Trophoblast cell (in vitro differentiated cells and primary cell): ENCODE measurements at regions not wholly inside any gene's neighbourhood (a gene's known extent, or its start where the extent isn't known, plus 50 kb on each side); places are given as distances from the start of the nearest gene placed in this dataset.

Experiments used
- DNase-seq, 2 donors: peaks; one replicate each; pipeline ENCODE4 v3.0.0-alpha.2; 2016
- H2AFZ ChIP-seq: 2 replicates; pipeline ENCODE4 v1.6.1; 2013; ENCODE audit warnings: low read length, moderate library complexity, mild to moderate bottlenecking; ENCODE audit not compliant: insufficient read depth, poor library complexity
- H2AK5ac ChIP-seq: 2 replicates; pipeline ENCODE4 v1.6.1; 2013; ENCODE audit warnings: mild to moderate bottlenecking, low read length
- H2BK120ac ChIP-seq: 2 replicates; pipeline ENCODE4 v1.6.1; 2013; ENCODE audit warnings: low read length, mild to moderate bottlenecking, moderate library complexity; ENCODE audit not compliant: insufficient read depth, poor library complexity
- H2BK12ac ChIP-seq: 2 replicates; pipeline ENCODE4 v1.6.1; 2013; ENCODE audit warnings: mild to moderate bottlenecking, low read length, moderate library complexity
- H2BK5ac ChIP-seq: 2 replicates; pipeline ENCODE4 v1.6.1; 2013; ENCODE audit warnings: low read length, low read depth, moderate library complexity, mild to moderate bottlenecking; ENCODE audit not compliant: poor library complexity
- H3K14ac ChIP-seq: 2 replicates; pipeline ENCODE4 v1.6.1; 2013; ENCODE audit warnings: mild to moderate bottlenecking, low read length
- H3K18ac ChIP-seq: 2 replicates; pipeline ENCODE4 v1.6.1; 2013; ENCODE audit warnings: mild to moderate bottlenecking, low read length
- H3K23ac ChIP-seq: 2 replicates; pipeline ENCODE4 v1.6.1; 2013; ENCODE audit warnings: low read length
- H3K27ac ChIP-seq: 2 replicates; pipeline ENCODE4 v1.5.1; 2013; ENCODE audit warnings: low read depth, mild to moderate bottlenecking, inconsistent platforms, low read length, moderate library complexity
- H3K27me3 ChIP-seq: 2 replicates; pipeline ENCODE4 v1.6.1; 2013; ENCODE audit warnings: inconsistent platforms, mild to moderate bottlenecking, low read length, moderate library complexity; ENCODE audit not compliant: insufficient read depth
- H3K36me3 ChIP-seq, 2 experiments: 1 replicate in 1 of 2; 2 replicates in 1 of 2; pipeline ENCODE4 v1.6.1; 2013; ENCODE audit warnings: low read length in 2 of 2, mild to moderate bottlenecking in 2 of 2, moderate library complexity in 1 of 2; ENCODE audit not compliant: insufficient read depth in 2 of 2, control insufficient read depth in 1 of 2
- H3K4ac ChIP-seq: 2 replicates; pipeline ENCODE4 v1.6.1; 2013; ENCODE audit warnings: low read depth, mild to moderate bottlenecking, low read length, moderate library complexity
- H3K4me1 ChIP-seq, 2 experiments: 1 replicate in 1 of 2; 2 replicates in 1 of 2; pipeline ENCODE4 v1.6.1; 2013; ENCODE audit warnings: low read length in 2 of 2, mild to moderate bottlenecking in 2 of 2, moderate library complexity in 1 of 2; ENCODE audit not compliant: insufficient read depth in 2 of 2, control insufficient read depth in 1 of 2
- H3K4me2 ChIP-seq: 2 replicates; pipeline ENCODE4 v1.6.1; 2013; ENCODE audit warnings: inconsistent platforms, mild to moderate bottlenecking, low read length, moderate library complexity
- H3K4me3 ChIP-seq: 2 replicates; pipeline ENCODE4 v1.5.1; 2013; ENCODE audit warnings: mild to moderate bottlenecking, low read depth, low read length, inconsistent platforms
- H3K79me1 ChIP-seq: one replicate; pipeline ENCODE4 v1.6.1; 2013; ENCODE audit warnings: low read length
- H3K79me2 ChIP-seq: 2 replicates; pipeline ENCODE4 v1.6.1; 2013; ENCODE audit warnings: low read length, mild to moderate bottlenecking; ENCODE audit not compliant: control insufficient read depth, insufficient read depth, poor library complexity
- H3K9ac ChIP-seq: 2 replicates; pipeline ENCODE4 v1.6.1; 2013; ENCODE audit warnings: mild to moderate bottlenecking, low read length
- H3K9me3 ChIP-seq: 2 replicates; pipeline ENCODE4 v1.6.1; 2013; ENCODE audit warnings: low read depth, mild to moderate bottlenecking, control low read depth, inconsistent platforms, low read length; ENCODE audit not compliant: insufficient read depth
- H4K12ac ChIP-seq: 2 replicates; pipeline ENCODE4 v1.6.1; 2013; ENCODE audit warnings: low read depth, mild to moderate bottlenecking, low read length, moderate library complexity
- H4K8ac ChIP-seq: 2 replicates; pipeline ENCODE4 v1.6.1; 2013; ENCODE audit warnings: low read depth, mild to moderate bottlenecking, low read length, moderate library complexity
- H4K91ac ChIP-seq: one replicate; pipeline ENCODE4 v1.6.1; 2013; ENCODE audit warnings: low read depth, mild to moderate bottlenecking, low read length, moderate library complexity
- WGBS: extraction: QIAGEN DNeasy Blood & Tissue Kit; methylation state at CpG from one replicate; pipeline ENCODE4 v1.1.7; 2013; ENCODE audit warnings: missing lambda C conversion rate; ENCODE audit not compliant: insufficient read length, insufficient coverage; ENCODE audit errors: extremely low coverage; 5-methylcytosine and 5-hydroxymethylcytosine counted together

- no CpG with 5 or more reads among the region's 3 CpGs for WGBS
- Histone ChIP-seq H3K4me3 (no peak overlapping the region), H3K4ac (no peak overlapping the region), H3K23ac (no peak overlapping the region), H3K79me2 (no peaks in the 10 kb centered on the region), H3K14ac (no peak overlapping the region), H4K12ac (no peak overlapping the region), H3K9ac (no peak overlapping the region), H3K36me3 (no peaks in the 10 kb centered on the region), H3K79me1 (no peaks in the 10 kb centered on the region), H3K27ac (no peak overlapping the region), H4K91ac (no peak overlapping the region), H2AFZ (no peak overlapping the region), H2BK5ac (no peak overlapping the region), H2AK5ac (no peak overlapping the region), H2BK12ac (no peak overlapping the region), H4K8ac (no peak overlapping the region), H2BK120ac (no peak overlapping the region), H3K9me3 (no peaks in the 10 kb centered on the region), H3K18ac (no peak overlapping the region), H3K4me2 (no peak overlapping the region), H3K4me1 (no peaks in the 10 kb centered on the region), H3K27me3 (no peaks in the 10 kb centered on the region)
- DNase-seq: no peak
Measured at GRCh38 chr2:209062210-209062609, 361.6 kb upstream of the MAP2 start.

- H3K4me1 ChIP-seq: no peaks in the 10 kb centered on the region
- no peak overlapping the region for H3K27ac ChIP-seq
- H2BK120ac ChIP-seq: no peak overlapping the region
- H2AK5ac ChIP-seq: no peak overlapping the region
- no peaks in the 10 kb centered on the region for H3K79me2 ChIP-seq
- H4K12ac ChIP-seq: no peak overlapping the region
- no peak overlapping the region for H2AFZ ChIP-seq
- H3K4me3 ChIP-seq: no peak overlapping the region
- H3K4ac ChIP-seq: no peak overlapping the region
- H3K4me2 ChIP-seq: no peak overlapping the region
- no CpG with 5 or more reads among the region's 1 CpG for WGBS
- no peaks in the 10 kb centered on the region for H3K9me3 ChIP-seq
- no peaks in the 10 kb centered on the region for H3K79me1 ChIP-seq
- no peak overlapping the region for H4K8ac ChIP-seq
- no peak for DNase-seq
- H3K9ac ChIP-seq: no peak overlapping the region
- H3K27me3 ChIP-seq: no peaks in the 10 kb centered on the region
- H4K91ac ChIP-seq: no peak overlapping the region
- no peak overlapping the region for H3K23ac ChIP-seq
- H3K36me3 ChIP-seq: no peaks in the 10 kb centered on the region
- no peak overlapping the region for H2BK5ac ChIP-seq
- no peak overlapping the region for H3K18ac ChIP-seq
- H3K14ac ChIP-seq: no peak overlapping the region
- H2BK12ac ChIP-seq: no peak overlapping the region
Measured at GRCh38 chr2:209070262-209070661, 353.6 kb upstream of the MAP2 start.

- Histone ChIP-seq H4K12ac (no peak overlapping the region), H3K9me3 (no peaks in the 10 kb centered on the region), H2BK120ac (no peak overlapping the region), H2BK12ac (no peak overlapping the region), H3K14ac (no peak overlapping the region), H2AFZ (no peak overlapping the region), H3K79me2 (no peaks in the 10 kb centered on the region), H2AK5ac (no peak overlapping the region), H3K36me3 (no peaks in the 10 kb centered on the region), H3K27me3 (no peaks in the 10 kb centered on the region), H3K4me3 (no peak overlapping the region), H3K23ac (no peak overlapping the region), H3K27ac (no peak overlapping the region), H3K18ac (no peak overlapping the region), H2BK5ac (no peak overlapping the region), H4K91ac (no peak overlapping the region), H3K4ac (no peak overlapping the region), H3K79me1 (no peaks in the 10 kb centered on the region), H4K8ac (no peak overlapping the region), H3K9ac (no peak overlapping the region), H3K4me2 (no peak overlapping the region), H3K4me1 (no peaks in the 10 kb centered on the region)
- DNase-seq: no peak
Measured at GRCh38 chr2:209073151-209073550, 350.7 kb upstream of the MAP2 start.

- H3K9ac ChIP-seq: no peak overlapping the region
- H3K4ac ChIP-seq: no peak overlapping the region
- no peak overlapping the region for H2AFZ ChIP-seq
- H3K23ac ChIP-seq: no peak overlapping the region
- H3K4me3 ChIP-seq: no peak overlapping the region
- no peaks in the 10 kb centered on the region for H3K79me1 ChIP-seq
- no peak overlapping the region for H4K8ac ChIP-seq
- no peak overlapping the region for H4K12ac ChIP-seq
- no peak overlapping the region for H2BK5ac ChIP-seq
- H3K36me3 ChIP-seq: no peaks in the 10 kb centered on the region
- H3K9me3 ChIP-seq: no peaks in the 10 kb centered on the region
- H2AK5ac ChIP-seq: no peak overlapping the region
- no CpG with 5 or more reads among the region's 3 CpGs for WGBS
- H2BK120ac ChIP-seq: no peak overlapping the region
- no peak overlapping the region for H3K14ac ChIP-seq
- H4K91ac ChIP-seq: no peak overlapping the region
- H2BK12ac ChIP-seq: no peak overlapping the region
- no peaks in the 10 kb centered on the region for H3K4me1 ChIP-seq
- no peak for DNase-seq
- no peak overlapping the region for H3K4me2 ChIP-seq
- H3K27ac ChIP-seq: no peak overlapping the region
- H3K18ac ChIP-seq: no peak overlapping the region
- no peaks in the 10 kb centered on the region for H3K27me3 ChIP-seq
- no peaks in the 10 kb centered on the region for H3K79me2 ChIP-seq
Measured at GRCh38 chr2:209074711-209075110, 349.1 kb upstream of the MAP2 start.

GRCh38 chr2:209076151-209076550, 347.7 kb upstream of the MAP2 start:
- Histone ChIP-seq H3K4me2 (no peak overlapping the region), H3K14ac (no peak overlapping the region), H2AFZ (no peak overlapping the region), H3K23ac (no peak overlapping the region), H2BK5ac (no peak overlapping the region), H3K79me2 (no peaks in the 10 kb centered on the region), H3K27me3 (no peaks in the 10 kb centered on the region), H2BK12ac (no peak overlapping the region), H4K91ac (no peak overlapping the region), H2AK5ac (no peak overlapping the region), H3K18ac (no peak overlapping the region), H3K4me3 (no peak overlapping the region), H3K27ac (no peak overlapping the region), H3K9ac (no peak overlapping the region), H3K9me3 (no peaks in the 10 kb centered on the region), H3K4ac (no peak overlapping the region), H2BK120ac (no peak overlapping the region), H3K79me1 (no peaks in the 10 kb centered on the region), H3K36me3 (no peaks in the 10 kb centered on the region), H4K8ac (no peak overlapping the region), H3K4me1 (no peaks in the 10 kb centered on the region), H4K12ac (no peak overlapping the region)
- DNase-seq: no peak
- no CpG with 5 or more reads among the region's 1 CpG for WGBS
